ENCODE measurements at regions not wholly inside any gene's neighbourhood (a gene's known extent, or its start where the extent isn't known, plus 50 kb on each side); places are given as distances from the start of the nearest gene placed in this dataset.
"Not testable (repeated sequence)": the region's sequence is repeated elsewhere in the genome, so short reads cannot be mapped to it uniquely, and the experiment has no call there.

DNA sequence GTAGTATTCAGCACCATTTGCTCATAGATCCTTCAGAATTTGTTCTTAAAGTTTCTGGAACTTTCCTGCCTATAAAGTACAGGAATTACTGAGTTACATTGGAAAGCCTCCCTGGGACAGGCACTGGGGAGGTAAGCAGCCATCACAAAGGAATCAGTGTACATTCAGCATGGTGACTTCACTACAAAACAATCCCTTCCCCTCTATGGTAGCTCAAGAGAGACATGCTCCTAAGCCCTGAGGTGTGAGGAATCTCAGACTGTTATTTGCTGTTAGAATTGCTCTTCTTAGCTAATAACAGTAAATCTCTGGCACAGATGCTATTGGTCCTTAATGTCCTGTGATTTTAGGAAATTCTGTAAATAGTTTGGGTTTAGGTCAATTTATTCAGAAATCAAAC lies 1898.0 kb upstream of the PCDH7 start:
- DNase-seq (ENCODE audit: low read depth): no peak

- DNase-seq (ENCODE audit: low read depth): no peak
Observed at GRCh38 chr4:28827866-28828265, 1892.3 kb upstream of the PCDH7 start.

- no peak for DNase-seq (ENCODE audit: low read depth)
Observed at GRCh38 chr4:28831867-28832266, 1888.3 kb upstream of the PCDH7 start.

DNA sequence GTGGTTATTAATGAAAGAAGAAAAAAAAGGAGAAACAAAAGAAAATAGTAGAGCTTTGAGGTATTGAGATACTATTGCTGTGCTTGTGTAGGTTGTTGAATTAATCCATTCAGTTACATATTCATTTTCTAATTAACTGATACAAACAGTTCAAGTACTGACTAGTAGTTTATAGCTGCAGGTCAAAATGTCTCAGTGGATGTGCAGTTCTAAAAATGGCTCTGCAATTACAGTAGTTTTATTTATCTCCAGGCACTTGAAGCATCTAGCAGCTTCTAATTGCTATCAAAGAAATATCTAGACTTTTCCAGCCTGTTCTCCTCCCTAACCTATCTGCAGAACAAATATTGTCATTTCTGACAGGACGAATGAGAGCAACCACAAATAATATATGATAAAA lies 1887.7 kb upstream of the PCDH7 start:
- DNase-seq (ENCODE audit: low read depth): no peak

- DNase-seq (ENCODE audit: low read depth): no peak
Observed at GRCh38 chr4:28834120-28834519, 1886.0 kb upstream of the PCDH7 start.

DNA sequence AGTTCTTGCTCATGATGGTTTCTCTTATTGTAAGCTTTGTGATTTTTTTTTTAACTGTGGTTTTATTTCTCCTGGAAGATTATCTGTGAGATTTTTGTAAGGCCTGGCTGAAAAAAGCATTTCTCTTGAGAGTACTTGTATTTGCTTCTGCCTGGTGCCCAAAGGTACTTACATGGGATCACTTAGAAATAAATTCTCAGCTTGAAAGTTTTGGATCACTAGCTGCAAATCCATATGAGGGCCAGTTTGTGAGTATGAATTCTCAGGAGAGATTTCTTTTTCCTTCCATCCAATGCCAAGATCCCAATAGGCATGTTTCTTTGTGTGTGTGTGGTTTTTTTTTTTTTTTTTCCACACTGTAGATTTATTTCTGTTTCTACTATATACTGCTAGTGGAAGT lies 1884.7 kb upstream of the PCDH7 start:
- no peak for DNase-seq (ENCODE audit: low read depth)

DNA sequence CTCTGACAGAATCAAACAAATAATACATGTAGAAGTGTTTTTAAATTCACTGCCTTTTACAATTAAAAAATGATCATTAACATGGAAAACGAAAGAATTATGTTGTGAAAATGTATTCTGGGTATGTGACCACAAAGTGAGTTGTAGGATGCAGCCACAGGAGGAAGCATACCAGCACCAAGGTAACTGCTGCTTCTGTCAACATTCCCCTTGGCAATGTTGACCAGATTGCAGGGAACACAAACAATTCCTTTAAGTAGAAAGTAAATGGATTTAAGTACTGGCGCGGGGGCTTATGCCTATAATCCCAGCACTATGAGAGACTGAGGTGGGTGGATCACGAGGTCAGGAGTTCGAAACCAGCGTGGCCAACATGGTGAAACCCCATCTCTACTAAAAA lies 1877.9 kb upstream of the PCDH7 start:
- DNase-seq (ENCODE audit: low read depth): no peak

DNA sequence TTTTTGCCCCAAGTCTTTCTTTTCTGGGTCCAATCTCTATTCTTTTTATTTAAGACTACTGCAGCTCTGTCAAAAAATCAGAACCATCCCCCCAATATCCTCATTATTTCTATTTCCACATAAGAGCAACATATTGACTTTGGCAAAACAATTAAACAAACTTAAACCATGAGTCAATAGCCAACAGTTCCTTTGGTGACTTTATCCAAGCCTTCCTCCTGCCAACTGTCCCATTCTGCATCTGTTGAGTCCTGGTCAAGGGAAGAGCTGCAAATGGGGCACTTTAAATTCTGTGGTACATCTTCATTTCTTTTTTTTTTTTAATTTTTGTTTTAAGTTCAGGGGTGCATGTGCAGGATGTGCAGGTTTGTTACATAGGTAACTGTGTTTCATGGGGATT lies 1875.0 kb upstream of the PCDH7 start:
- no peak for DNase-seq (ENCODE audit: low read depth)

DNA sequence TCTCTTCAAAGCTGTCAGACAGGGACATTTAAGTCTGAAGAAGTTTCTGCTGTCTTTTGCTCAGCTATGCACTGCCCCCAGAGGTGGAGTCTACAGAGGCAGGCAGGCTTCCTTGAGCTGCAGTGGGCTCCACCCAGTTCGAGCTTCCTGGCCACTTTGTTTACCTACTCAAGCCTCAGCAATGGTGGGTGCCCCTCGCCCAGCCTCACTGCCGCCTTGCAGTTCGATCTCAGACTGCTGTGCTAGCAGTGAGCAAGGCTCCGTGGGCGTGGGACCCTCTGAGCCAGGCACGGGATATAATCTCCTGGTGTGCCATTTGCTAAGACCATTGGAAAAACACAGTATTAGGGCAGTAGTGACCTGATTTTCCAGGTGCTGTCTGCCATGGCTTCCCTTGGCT lies 1863.1 kb upstream of the PCDH7 start:
- DNase-seq (ENCODE audit: low read depth): not testable (repeated sequence)

- no peak for DNase-seq (ENCODE audit: low read depth)
Observed at GRCh38 chr4:28868841-28869240, 1851.3 kb upstream of the PCDH7 start.

DNA sequence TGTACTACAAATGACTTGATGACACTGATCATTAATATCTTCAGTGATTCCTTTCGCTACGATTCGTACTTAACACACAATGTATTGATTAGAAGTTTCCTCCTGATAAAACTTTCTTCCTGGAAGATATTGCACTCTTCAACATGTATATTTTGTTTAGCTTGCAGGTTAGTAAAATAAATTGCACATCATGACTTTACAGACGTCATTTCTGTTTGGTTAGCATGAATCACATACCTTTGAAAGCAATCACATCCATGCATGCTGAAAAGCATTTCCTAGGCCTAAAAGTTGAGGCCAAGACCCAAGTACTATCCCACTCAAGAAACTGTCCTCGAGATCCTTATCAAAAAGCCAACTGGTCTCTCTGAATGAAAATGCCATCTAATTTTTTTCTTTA lies 1841.0 kb upstream of the PCDH7 start:
- no peak for DNase-seq (ENCODE audit: low read depth)

- no peak for DNase-seq (ENCODE audit: low read depth)
Observed at GRCh38 chr4:28879900-28880299, 1840.3 kb upstream of the PCDH7 start.

DNA sequence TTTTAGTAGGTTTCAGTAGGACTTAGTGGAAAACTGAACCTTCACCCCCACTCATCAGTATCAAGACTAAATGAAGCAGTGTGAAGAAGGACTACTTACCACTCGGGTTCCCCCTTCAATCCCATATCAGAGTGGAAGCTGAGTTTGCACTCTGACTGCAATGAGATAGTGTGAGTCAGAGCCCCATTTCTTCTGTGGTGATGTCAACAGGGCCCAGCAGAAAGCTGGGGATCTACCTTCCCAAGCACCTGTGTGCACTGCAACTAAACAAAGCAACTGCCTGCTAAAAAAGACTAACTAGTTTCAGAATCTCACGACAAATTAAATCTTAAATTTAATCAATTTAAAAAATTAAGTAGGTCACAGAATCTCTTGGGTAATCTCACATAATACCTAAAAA lies 1837.0 kb upstream of the PCDH7 start:
- DNase-seq (ENCODE audit: low read depth): no peak

DNA sequence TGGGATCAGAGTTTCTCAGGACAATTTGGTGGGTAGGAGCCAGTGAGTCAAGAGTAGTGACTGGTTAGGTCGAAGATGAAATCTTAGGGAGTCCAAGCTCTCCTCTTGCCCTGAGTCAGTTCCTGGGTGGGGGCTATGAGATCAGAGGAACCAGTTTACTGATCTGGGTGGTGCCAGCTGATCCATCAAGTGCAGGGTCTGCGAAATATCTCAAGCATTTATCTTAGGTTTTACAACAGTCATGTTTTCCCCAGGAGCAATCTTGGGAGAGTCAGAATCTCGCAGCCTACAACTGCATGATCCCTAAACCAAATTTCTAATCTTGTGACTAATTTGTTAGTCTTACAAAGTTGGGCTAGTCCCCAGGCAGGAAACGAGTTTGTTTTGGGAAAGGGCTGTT lies 1833.2 kb upstream of the PCDH7 start:
- DNase-seq (ENCODE audit: low read depth): no peak

DNA sequence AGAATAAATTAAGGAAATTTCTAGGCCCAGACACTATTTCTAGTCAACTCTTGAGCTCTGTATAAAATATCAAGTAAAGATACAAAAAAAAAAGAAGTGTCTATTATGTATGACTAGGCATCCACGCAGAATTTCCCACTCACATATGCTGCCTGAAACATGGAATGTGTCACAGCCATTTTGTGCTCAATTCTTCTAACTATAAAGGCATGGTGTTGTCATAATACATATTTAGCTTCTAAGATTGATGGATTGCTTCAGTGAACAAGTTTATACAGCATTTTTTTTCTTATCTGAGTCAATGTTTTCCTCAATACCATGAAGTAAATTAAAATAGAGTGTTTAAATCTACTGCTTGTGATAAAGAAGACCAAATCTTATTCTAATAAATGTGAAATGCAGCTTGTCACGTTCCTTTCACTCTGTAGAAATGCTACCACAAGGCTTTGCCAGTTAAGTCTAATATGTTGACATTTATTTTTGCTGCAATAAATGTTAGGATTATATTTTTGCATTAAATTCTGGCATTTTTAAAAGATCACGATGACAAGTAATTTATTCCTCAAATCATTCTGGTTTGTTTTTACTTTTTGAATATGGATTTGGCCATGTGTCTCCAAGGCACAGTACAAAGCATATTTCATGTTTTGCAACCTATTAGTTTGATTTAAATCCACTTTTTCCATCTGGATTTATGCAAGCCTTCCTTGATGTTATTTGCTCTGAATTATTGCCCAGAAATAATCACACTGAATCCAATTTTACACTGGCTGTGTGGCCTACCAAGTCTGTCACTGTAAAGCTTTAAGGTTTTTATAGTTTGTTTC lies 1829.0 kb upstream of the PCDH7 start:
- no peak for DNase-seq (ENCODE audit: low read depth)

- no peak for DNase-seq (ENCODE audit: low read depth)
Observed at GRCh38 chr4:28913466-28913865, 1806.7 kb upstream of the PCDH7 start.

DNA sequence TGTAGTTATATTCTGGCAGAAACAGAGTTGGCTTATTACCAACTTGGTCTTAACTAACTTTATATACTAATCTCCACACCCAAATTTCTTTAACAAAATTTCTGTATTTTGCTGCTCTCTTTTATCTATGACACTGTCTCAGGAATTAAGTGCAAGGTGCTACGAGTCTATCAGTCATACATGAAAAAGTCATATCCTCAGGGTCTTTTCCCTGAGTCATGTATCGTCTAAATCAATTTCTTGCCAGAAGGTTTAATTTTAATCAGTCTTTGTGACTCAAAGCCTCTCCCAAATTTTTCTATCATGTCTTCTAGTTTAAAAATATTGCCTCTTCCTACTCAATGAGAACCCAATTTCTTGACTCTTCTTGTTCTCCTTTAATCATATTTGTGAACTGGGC lies 1803.6 kb upstream of the PCDH7 start:
- no peak for DNase-seq (ENCODE audit: low read depth)

- no peak for DNase-seq (ENCODE audit: low read depth)
Observed at GRCh38 chr4:28918871-28919270, 1801.3 kb upstream of the PCDH7 start.

- no peak for DNase-seq (ENCODE audit: low read depth)
Observed at GRCh38 chr4:28921886-28922285, 1798.3 kb upstream of the PCDH7 start.

DNA sequence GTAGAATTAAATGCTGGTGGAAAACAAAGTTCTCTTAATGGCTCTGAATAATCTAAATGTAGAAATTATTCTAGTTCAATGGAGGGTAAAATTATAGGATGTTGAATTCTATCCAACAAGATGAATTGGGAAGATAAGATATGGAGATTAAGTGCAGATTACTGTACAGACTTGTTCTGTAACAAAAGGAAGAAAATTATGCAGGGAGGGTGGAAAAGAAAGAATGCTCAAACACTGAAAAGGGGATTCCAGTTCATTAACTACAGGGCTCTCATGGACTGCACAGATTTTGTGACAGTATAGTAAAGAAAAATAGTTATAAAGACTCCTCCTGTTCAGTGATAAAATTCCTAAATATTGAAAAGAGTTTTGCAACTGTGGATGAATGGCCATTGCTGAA lies 1794.0 kb upstream of the PCDH7 start:
- DNase-seq (ENCODE audit: low read depth): no peak

GRCh38 chr4:28942631-28943030 lies 1777.5 kb upstream of the PCDH7 start:
- DNase-seq (ENCODE audit: low read depth): no peak

GRCh38 chr4:28947374-28947773 lies 1772.8 kb upstream of the PCDH7 start:
- no peak for DNase-seq (ENCODE audit: low read depth)

DNA sequence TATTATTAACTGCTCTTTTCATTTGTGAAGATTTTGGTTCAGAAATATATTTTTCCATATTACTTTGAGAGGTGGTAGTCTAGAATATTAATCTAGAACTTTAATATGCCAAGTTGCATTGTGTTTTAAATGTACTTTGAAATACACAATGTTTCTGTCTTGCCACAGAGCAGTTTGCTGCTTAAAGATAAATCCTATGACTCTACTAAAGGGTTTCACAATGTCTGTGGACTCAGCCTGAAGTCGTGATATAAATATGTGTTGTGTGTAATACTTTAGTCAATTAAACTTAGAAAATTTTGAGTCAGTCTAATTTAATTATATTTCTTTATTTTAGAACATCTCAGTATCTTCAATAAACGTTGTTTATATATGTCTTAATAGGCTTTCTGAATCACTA lies 1771.7 kb upstream of the PCDH7 start:
- DNase-seq (ENCODE audit: low read depth): no peak

- DNase-seq (ENCODE audit: low read depth): peak; percentile 33
Observed at GRCh38 chr4:28966982-28967381, 1753.2 kb upstream of the PCDH7 start.

Measured in HS-5 (cell line).